Esophagus squamous epithelium (tissue), 5 donors: ENCODE measurements at regions not wholly inside any gene's neighbourhood (a gene's known extent, or its start where the extent isn't known, plus 50 kb on each side); places are given as distances from the start of the nearest gene placed in this dataset.

Source experiments
- DNase-seq: peaks from one replicate; lab custom pipeline; 2025; lab: John Stamatoyannopoulos, UW
- H3K27ac ChIP-seq, 4 donors: fragments of 200-600 bp; sonication (generic); one replicate each; pipeline ENCODE4 v1.5.1; 2016 to 2019; ENCODE audit warnings: mild to moderate bottlenecking in 1 of 4
- H3K27me3 ChIP-seq, 4 donors: fragments of 200-600 bp; sonication (generic); 1 replicate in 3 of 4; 2 replicates in 1 of 4; pipeline versions ENCODE4 v1.5.1 to v1.6.0; 2017 to 2021; ENCODE audit warnings: antibody characterized with exemption in 1 of 4
- H3K36me3 ChIP-seq, 3 donors: fragments of 200-600 bp; sonication (generic); one replicate each; pipeline ENCODE4 v1.5.1; 2016 to 2019
- H3K4me1 ChIP-seq, 3 donors: fragments of 200-600 bp; sonication (generic); one replicate each; pipeline ENCODE4 v1.5.1; 2017 to 2019
- H3K4me3 ChIP-seq, 4 donors: fragments of 200-600 bp; sonication (generic); 1 replicate in 3 of 4; 2 replicates in 1 of 4; pipeline ENCODE4 v1.5.1; 2016 to 2019; ENCODE audit warnings: mild to moderate bottlenecking in 2 of 4, moderate library complexity in 1 of 4
- H3K9me3 ChIP-seq, 3 donors: fragments of 200-600 bp; sonication (generic); one replicate each; pipeline ENCODE4 v1.5.1; 2016 to 2019
- CTCF ChIP-seq, 6 experiments: fragments of 450-650 bp in 4 of 6; fragments of 200-600 bp in 2 of 6; sonication (generic) in 2 of 6; IDR thresholded peaks; one replicate each; pipeline ENCODE4 v1.5.1; 2016 to 2019; ENCODE audit warnings: antibody characterized with exemption in 6 of 6, mild to moderate bottlenecking in 4 of 6, moderate library complexity in 4 of 6
- POLR2A ChIP-seq, 4 donors: fragments of 450-650 bp; IDR thresholded peaks; one replicate each; pipeline ENCODE4 v1.6.1; 2017; ENCODE audit warnings: antibody characterized with exemption in 4 of 4, mild to moderate bottlenecking in 4 of 4, moderate library complexity in 3 of 4
- WGBS, 2 donors: methylation state at CpG; one replicate each; pipeline ENCODE4 v1.1.5; 2018; 5-methylcytosine and 5-hydroxymethylcytosine counted together
- intact Hi-C: fragments of 100-400 bp; cut with DNase I; formaldehyde crosslinking; loops from one replicate; pipeline ENCODE4 v1.15.0; 2022
- donor health status: DM: yes; HTN: yes; CAD: no.

- WGBS, 2 donors = 69 to 77% methylated on average over 4 of the region's 4 CpGs
- Histone ChIP-seq H3K36me3 (no peaks in the 10 kb centered on the region), H3K4me1 (peaks cover 0 to 24% (median 5%) of the 10 kb centered on the region in 3 donors), H3K27me3 (peaks cover 0 to 4% (median 0%) of the 10 kb centered on the region in 4 donors), H3K27ac (no peak overlapping the region), H3K9me3 (peaks cover 0 to 7% (median 0%) of the 10 kb centered on the region in 3 donors), H3K4me3 (no peak overlapping the region)
- TF ChIP-seq CTCF (IDR thresholded peaks at IDR 0.05) (no peak), POLR2A (IDR thresholded peaks at IDR 0.05) (no peak)
- DNase-seq = no peak
- intact Hi-C loops = no loop called here
Measured at GRCh38 chr14:103257211-103257962, 76.7 kb upstream of the EIF5 start.

- TF ChIP-seq CTCF (IDR thresholded peaks at IDR 0.05) = no peak
- TF ChIP-seq POLR2A (IDR thresholded peaks at IDR 0.05) = no peak
- H3K27ac ChIP-seq = no peak overlapping the region
- 95 to 100% methylated on average over 1 to 4 of the region's 12 CpGs for WGBS, 2 donors
- intact Hi-C loops = no loop called here
- H3K4me1 ChIP-seq = peaks cover 0 to 24% (median 5%) of the 10 kb centered on the region in 3 donors
- no peak overlapping the region for H3K4me3 ChIP-seq
- H3K36me3 ChIP-seq = no peaks in the 10 kb centered on the region
- no peak for DNase-seq
- H3K9me3 ChIP-seq = peaks cover 0 to 7% (median 0%) of the 10 kb centered on the region in 3 donors
- H3K27me3 ChIP-seq = peaks cover 0 to 4% (median 0%) of the 10 kb centered on the region in 4 donors
Measured at GRCh38 chr14:103258211-103258610, 75.8 kb upstream of the EIF5 start.

- Histone ChIP-seq H3K9me3 (peaks cover 0 to 7% (median 0%) of the 10 kb centered on the region in 3 donors), H3K36me3 (no peaks in the 10 kb centered on the region), H3K27me3 (peaks cover 0 to 4% (median 0%) of the 10 kb centered on the region in 4 donors), H3K4me3 (no peak overlapping the region), H3K27ac (no peak overlapping the region), H3K4me1 (peaks cover 0 to 16% (median 5%) of the 10 kb centered on the region in 3 donors)
- no peak for TF ChIP-seq POLR2A (IDR thresholded peaks at IDR 0.05)
- no peak for TF ChIP-seq CTCF (IDR thresholded peaks at IDR 0.05)
- 72 to 87% methylated on average over 8 to 10 of the region's 10 CpGs for WGBS, 2 donors
- DNase-seq = no peak
- intact Hi-C loops = no loop called here
Measured at GRCh38 chr14:103259184-103259583, 74.9 kb upstream of the EIF5 start.

GRCh38 chr14:103259801-103260628, 74.0 kb upstream of the EIF5 start:
- no peaks in the 10 kb centered on the region for H3K36me3 ChIP-seq
- H3K4me1 ChIP-seq = peaks cover 0 to 15% (median 5%) of the 10 kb centered on the region in 3 donors
- intact Hi-C loops = no loop called here
- DNase-seq = no peak
- peak overlapping the region; percentile 39 to 79 (median 70) for H3K27ac ChIP-seq
- peak overlapping the region; percentile 40 to 65 (median 48) for H3K4me3 ChIP-seq
- no peak for TF ChIP-seq CTCF (IDR thresholded peaks at IDR 0.05)
- no peak for TF ChIP-seq POLR2A (IDR thresholded peaks at IDR 0.05)
- WGBS, 2 donors = 31 to 47% methylated on average over 12 to 17 of the region's 19 CpGs
- H3K9me3 ChIP-seq = peaks cover 0 to 7% (median 0%) of the 10 kb centered on the region in 3 donors
- H3K27me3 ChIP-seq = peaks cover 0 to 4% (median 0%) of the 10 kb centered on the region in 4 donors
